Renal cortex interstitium (tissue), 11 donors: ENCODE measurements at regions not wholly inside any gene's neighbourhood (a gene's known extent, or its start where the extent isn't known, plus 50 kb on each side); places are given as distances from the start of the nearest gene placed in this dataset.
"Not testable (repeated sequence)": the region's sequence is repeated elsewhere in the genome, so short reads cannot be mapped to it uniquely, and the experiment has no call there.

Experiments used
- DNase-seq, 11 donors: peaks; one replicate each; pipeline ENCODE4 v3.0.0-alpha.2; 2013; ENCODE audit warnings: low read depth in 9 of 11, low spot score in 4 of 11; ENCODE audit errors: extremely low read depth in 1 of 11

- DNase-seq: not testable (repeated sequence)
Measured at GRCh38 chr17:22227699-22228553, 535.6 kb downstream of the KCNJ18 start.

- DNase-seq: not testable (repeated sequence)
Measured at GRCh38 chr17:22229821-22230220, 537.5 kb downstream of the KCNJ18 start.

- DNase-seq: no peak
Measured at GRCh38 chr17:22233382-22233781, 541.1 kb downstream of the KCNJ18 start.

GRCh38 chr17:22242472-22242871 lies 550.1 kb downstream of the KCNJ18 start:
- no peak for DNase-seq

GRCh38 chr17:22251498-22251897 lies 559.2 kb downstream of the KCNJ18 start:
- DNase-seq: no peak

DNA sequence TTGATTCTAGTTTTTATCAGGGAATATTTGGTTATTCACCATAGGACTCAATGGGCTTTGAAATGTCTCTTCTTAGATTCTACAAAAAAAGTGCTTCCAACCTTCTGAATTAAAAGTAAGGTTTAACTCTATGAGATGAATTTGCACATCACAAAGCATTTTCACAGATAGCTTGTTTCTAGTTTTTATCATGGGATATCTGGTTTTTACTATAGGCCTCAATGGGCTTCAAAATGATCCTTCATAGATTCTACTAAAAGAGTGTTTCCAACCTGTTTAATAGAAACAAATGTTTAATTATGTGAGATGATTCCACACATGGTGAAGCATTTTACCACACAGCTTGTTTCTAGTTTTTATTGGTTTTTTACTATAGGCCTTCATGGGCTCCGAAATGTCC lies 560.7 kb downstream of the KCNJ18 start:
- no peak for DNase-seq

- DNase-seq: no peak
Measured at GRCh38 chr17:22265807-22266206, 573.5 kb downstream of the KCNJ18 start.

- DNase-seq: no peak
Measured at GRCh38 chr17:22266231-22266630, 573.9 kb downstream of the KCNJ18 start.

- no peak for DNase-seq
Measured at GRCh38 chr17:22267019-22267418, 574.7 kb downstream of the KCNJ18 start.

GRCh38 chr17:22268214-22268911 lies 576.0 kb downstream of the KCNJ18 start:
- DNase-seq: no peak

GRCh38 chr17:22268912-22269220 lies 576.5 kb downstream of the KCNJ18 start:
- DNase-seq: no peak

DNA sequence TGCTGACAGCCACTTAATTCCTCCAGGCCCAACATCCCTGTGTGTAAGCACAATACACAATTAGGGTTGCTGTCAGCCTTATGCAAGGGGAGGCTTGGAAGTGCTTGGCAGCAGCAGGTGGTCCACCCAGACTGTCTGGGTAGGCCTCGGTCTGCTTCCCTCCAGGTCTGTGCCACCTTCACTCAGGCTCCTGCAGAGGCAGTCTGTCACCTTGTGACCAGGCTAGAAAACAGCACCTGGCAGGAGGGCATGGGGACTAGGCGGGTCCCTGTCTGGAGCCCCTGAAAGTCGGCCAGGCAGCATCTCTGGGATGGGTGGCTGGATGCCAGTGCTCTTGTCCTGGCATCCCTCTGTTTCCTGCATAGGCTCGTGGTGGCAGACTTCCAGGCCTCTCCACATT lies 578.1 kb downstream of the KCNJ18 start:
- no peak for DNase-seq

GRCh38 chr17:22270809-22271208 lies 578.5 kb downstream of the KCNJ18 start:
- DNase-seq: not testable (repeated sequence)

DNA sequence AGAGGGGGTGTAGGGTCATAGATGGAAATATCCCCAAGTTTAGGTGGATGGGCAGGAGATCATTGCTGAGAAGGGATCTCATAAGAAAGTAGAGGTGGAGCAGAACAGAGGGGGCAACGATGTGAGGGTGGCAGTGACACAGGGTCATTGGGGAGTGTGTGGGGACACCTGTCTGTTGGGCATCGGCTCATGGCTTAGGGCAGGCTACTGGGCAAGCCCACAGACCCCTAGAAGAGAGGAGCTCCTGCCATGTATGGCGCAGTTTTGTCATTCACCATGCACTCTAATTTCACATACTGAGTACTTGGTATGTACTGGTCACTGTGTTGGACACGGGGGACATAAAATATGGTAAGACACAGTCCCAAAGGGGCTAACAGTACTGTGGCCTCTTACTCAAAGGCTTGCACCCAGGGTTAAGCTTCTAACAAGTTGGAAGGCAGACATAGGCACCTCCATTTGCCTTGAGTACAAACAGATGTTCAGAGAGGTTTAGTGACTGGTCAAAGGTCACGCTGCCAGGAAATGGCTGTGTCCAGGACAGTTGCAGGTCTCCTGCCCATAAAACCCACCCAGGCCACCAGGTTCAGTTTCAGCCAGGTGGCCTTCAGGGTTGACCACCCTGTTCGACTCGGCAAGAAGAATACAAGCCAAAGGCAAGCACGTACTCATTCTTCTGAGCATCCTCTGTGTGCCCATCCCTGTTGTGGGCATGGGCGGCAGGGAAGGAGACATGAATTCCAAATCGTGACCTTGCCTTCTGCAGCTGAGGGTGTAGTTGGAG lies 580.2 kb downstream of the KCNJ18 start:
- DNase-seq: no peak

DNA sequence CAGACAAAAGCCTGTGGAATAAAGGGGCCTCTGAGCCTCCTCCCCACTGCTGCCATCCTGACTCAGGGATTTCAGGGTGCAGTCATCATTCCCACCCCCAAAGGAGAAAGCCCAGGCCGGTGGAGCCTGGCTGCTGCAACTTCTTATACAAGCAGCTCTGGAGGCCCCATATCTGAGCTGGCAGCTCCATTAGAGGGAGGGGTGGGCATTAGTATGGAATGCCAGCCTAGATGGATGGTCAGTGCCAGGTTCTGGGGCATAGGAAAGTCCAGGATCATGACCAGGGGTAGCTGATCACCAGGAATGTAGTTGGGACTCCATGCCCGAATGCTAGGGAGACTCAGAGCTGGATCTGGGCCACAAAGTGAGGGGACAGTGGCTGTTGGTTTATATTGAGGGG lies 581.0 kb downstream of the KCNJ18 start:
- no peak for DNase-seq

GRCh38 chr17:22277595-22277994 lies 585.3 kb downstream of the KCNJ18 start:
- no peak for DNase-seq

- no peak for DNase-seq
Measured at GRCh38 chr17:22278302-22279275, 586.3 kb downstream of the KCNJ18 start.

- no peak for DNase-seq
Measured at GRCh38 chr17:22286337-22287041, 594.2 kb downstream of the KCNJ18 start.
